Upper lobe of left lung (tissue), 6 donors: ENCODE measurements at regions not wholly inside any gene's neighbourhood (a gene's known extent, or its start where the extent isn't known, plus 50 kb on each side); places are given as distances from the start of the nearest gene placed in this dataset.

ENCODE experiments used
- ATAC-seq, 2 donors: fragments of 200-7000 bp; cut with Tn5 transposase; one replicate each; pipeline ENCODE4 v1.9.1; 2022; ENCODE audit warnings: mild to moderate bottlenecking in 2 of 2, moderate library complexity in 2 of 2; ENCODE audit not compliant: low FRiP score in 2 of 2
- DNase-seq, 2 donors: peaks; one replicate each; pipeline ENCODE4 v3.0.0-alpha.2; 2019 to 2020
- H3K27ac ChIP-seq, 4 donors: fragments of 200-600 bp; sonication (generic); one replicate each; pipeline ENCODE4 v1.5.1; 2016 to 2019
- H3K27me3 ChIP-seq, 4 donors: fragments of 200-600 bp; sonication (generic); one replicate each; pipeline ENCODE4 v1.5.1; 2017 to 2019
- H3K36me3 ChIP-seq, 4 donors: fragments of 200-600 bp; sonication (generic); one replicate each; pipeline ENCODE4 v1.5.1; 2016 to 2019
- H3K4me1 ChIP-seq, 4 donors: fragments of 200-600 bp; sonication (generic); one replicate each; pipeline ENCODE4 v1.5.1; 2018 to 2019
- H3K4me3 ChIP-seq, 4 donors: fragments of 200-600 bp; sonication (generic); one replicate each; pipeline ENCODE4 v1.5.1; 2017 to 2019; ENCODE audit warnings: mild to moderate bottlenecking in 2 of 4, moderate library complexity in 1 of 4
- H3K9me3 ChIP-seq, 4 donors: fragments of 200-600 bp; sonication (generic); one replicate each; pipeline ENCODE4 v1.5.1; 2018 to 2019
- CTCF ChIP-seq, 6 experiments: fragments of 450-650 bp in 4 of 6; fragments of 200-600 bp in 2 of 6; sonication (generic) in 2 of 6; IDR thresholded peaks; one replicate each; pipeline ENCODE4 v1.5.1; 2016 to 2019; ENCODE audit warnings: antibody characterized with exemption in 6 of 6
- EP300 ChIP-seq, 4 donors: sonication (generic); formaldehyde crosslinking; IDR thresholded peaks; one replicate each; pipeline ENCODE4 v1.5.1; 2017; ENCODE audit warnings: antibody characterized with exemption in 4 of 4, control low read depth in 2 of 4
- POLR2A ChIP-seq, 4 donors: fragments of 450-650 bp; IDR thresholded peaks; one replicate each; pipeline ENCODE4 v1.5.1; 2016 to 2017; ENCODE audit warnings: antibody characterized with exemption in 4 of 4, mild to moderate bottlenecking in 2 of 4
- POLR2AphosphoS5 ChIP-seq, 2 donors: sonication (generic); formaldehyde crosslinking; IDR thresholded peaks; one replicate each; pipeline ENCODE4 v1.5.1; 2017; ENCODE audit warnings: antibody characterized with exemption in 2 of 2
- WGBS, 2 donors: methylation state at CpG; one replicate each; pipeline ENCODE4 v1.1.5; 2017 to 2018; 5-methylcytosine and 5-hydroxymethylcytosine counted together
- donor health status: DM: no; HTN: no; CAD: no; lungs with moderate emphysema.
- donor health status: DM: no; HTN: yes; CAD: no; lungs with severe emphysema.

DNA sequence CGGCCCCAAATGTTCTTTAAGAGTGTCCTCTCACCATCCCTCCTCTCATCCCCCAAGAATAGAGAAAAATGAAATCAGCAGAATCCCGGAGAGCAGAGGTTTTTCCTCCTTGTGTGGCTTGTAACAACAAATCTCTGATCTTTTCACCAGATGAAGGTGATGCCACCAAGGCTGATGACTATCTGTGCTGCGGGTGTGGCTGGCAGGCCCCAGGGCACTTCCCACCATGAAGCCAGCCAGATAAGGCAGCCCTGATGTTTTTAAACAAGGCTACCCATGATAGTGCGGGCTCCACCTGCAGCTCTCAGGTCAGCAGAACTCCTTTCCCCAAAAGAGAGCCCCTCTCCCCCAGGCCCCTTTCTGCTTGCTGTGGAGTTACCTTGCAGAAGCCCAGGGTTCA is 58.0 kb upstream of the PARP11 start:
- WGBS, 2 donors: 74 to 84% methylated on average over 3 to 4 of the region's 4 CpGs
- Histone ChIP-seq H3K9me3 (no peaks in the 10 kb centered on the region), H3K36me3 (no peaks in the 10 kb centered on the region), H3K4me3 (no peak overlapping the region), H3K4me1 (no peaks in the 10 kb centered on the region), H3K27ac (no peak overlapping the region), H3K27me3 (no peaks in the 10 kb centered on the region)
- DNase-seq (no peak), ATAC-seq (no peak)
- TF ChIP-seq CTCF (IDR thresholded peaks at IDR 0.05): no peak
- TF ChIP-seq EP300 (IDR thresholded peaks at IDR 0.05): no peak
- TF ChIP-seq POLR2AphosphoS5 (IDR thresholded peaks at IDR 0.05): no peak
- no peak for TF ChIP-seq POLR2A (IDR thresholded peaks at IDR 0.05)

- WGBS, 2 donors: 79 to 83% methylated on average over 6 to 10 of the region's 10 CpGs
- Histone ChIP-seq H3K27ac (no peak overlapping the region), H3K27me3 (no peaks in the 10 kb centered on the region), H3K4me1 (no peaks in the 10 kb centered on the region), H3K9me3 (no peaks in the 10 kb centered on the region), H3K36me3 (no peaks in the 10 kb centered on the region), H3K4me3 (no peak overlapping the region)
- ATAC-seq: no peak
- TF ChIP-seq POLR2AphosphoS5 (IDR thresholded peaks at IDR 0.05): no peak
- TF ChIP-seq CTCF (IDR thresholded peaks at IDR 0.05): no peak
- TF ChIP-seq EP300 (IDR thresholded peaks at IDR 0.05): no peak
- TF ChIP-seq POLR2A (IDR thresholded peaks at IDR 0.05): no peak
- no peak for DNase-seq
Measured at GRCh38 chr12:3929875-3930615, 56.8 kb upstream of the PARP11 start.

DNA sequence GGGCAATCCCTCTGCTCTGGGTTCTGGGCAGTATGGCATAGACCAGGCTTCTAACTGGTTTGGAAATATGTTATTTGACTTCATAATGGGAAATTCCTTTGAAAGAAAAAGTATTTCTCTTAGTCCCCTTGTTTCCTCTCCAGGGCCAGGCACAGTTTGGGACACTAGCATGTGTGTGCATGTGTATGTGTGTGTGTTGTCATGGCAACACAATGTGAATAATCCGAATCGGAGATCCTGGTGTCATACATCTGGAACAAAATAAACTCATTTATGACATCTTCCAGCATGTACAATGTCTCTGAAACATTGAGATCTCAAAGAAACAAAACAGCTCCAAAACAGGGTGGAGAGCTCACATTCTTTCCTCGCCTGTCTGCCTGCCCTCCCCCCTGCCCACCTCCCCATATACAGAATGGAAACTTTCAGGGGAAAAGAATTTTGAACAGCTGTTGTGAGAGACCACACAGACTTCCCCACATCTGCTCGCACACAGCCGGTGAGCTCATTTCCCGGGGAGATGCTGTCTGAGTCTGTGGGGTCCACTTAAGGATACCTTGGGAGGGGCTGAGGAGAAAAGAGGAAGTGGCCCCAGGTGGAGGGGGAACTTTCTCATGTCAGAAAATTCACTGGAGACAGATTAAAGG is 55.5 kb upstream of the PARP11 start:
- TF ChIP-seq EP300 (IDR thresholded peaks at IDR 0.05) (no peak), POLR2A (IDR thresholded peaks at IDR 0.05) (no peak), POLR2AphosphoS5 (IDR thresholded peaks at IDR 0.05) (no peak), CTCF (IDR thresholded peaks at IDR 0.05) (no peak)
- Histone ChIP-seq H3K9me3 (no peaks in the 10 kb centered on the region), H3K36me3 (no peaks in the 10 kb centered on the region), H3K27me3 (no peaks in the 10 kb centered on the region), H3K4me1 (no peaks in the 10 kb centered on the region), H3K4me3 (no peak overlapping the region), H3K27ac (no peak overlapping the region)
- 19 to 21% methylated on average over 6 of the region's 6 CpGs for WGBS, 2 donors
- ATAC-seq (peak in 1 of 2 donors; percentile 39), DNase-seq (no peak)

- Histone ChIP-seq H3K27ac (no peak overlapping the region), H3K36me3 (no peaks in the 10 kb centered on the region), H3K9me3 (no peaks in the 10 kb centered on the region), H3K27me3 (no peaks in the 10 kb centered on the region), H3K4me3 (no peak overlapping the region), H3K4me1 (no peaks in the 10 kb centered on the region)
- WGBS, 2 donors: 92 to 100% methylated on average over 1 to 3 of the region's 3 CpGs
- DNase-seq (no peak), ATAC-seq (no peak)
- TF ChIP-seq CTCF (IDR thresholded peaks at IDR 0.05): no peak
- TF ChIP-seq POLR2A (IDR thresholded peaks at IDR 0.05): no peak
- TF ChIP-seq EP300 (IDR thresholded peaks at IDR 0.05): no peak
Measured at GRCh38 chr12:3925621-3926020, 52.4 kb upstream of the PARP11 start.

DNA sequence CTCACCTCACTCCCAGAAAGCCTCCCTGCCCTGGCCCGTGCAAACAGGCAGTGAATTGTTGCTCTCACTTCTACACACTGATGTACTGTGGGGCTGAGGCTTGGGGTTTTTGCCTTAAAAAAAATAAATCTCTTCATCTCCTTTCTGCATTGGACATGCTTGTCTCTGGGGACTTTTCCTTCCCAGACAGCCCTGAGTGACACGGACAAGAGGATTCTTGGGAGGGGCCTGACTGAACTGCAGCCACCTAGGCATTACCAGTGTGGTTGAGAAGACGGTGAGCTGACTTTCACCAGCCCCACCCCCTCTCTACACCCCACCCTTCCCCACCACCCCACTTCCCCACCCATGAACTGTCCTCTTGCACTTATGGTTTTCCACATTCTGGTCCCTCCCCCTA is 51.6 kb upstream of the PARP11 start:
- Histone ChIP-seq H3K4me3 (no peak overlapping the region), H3K27ac (no peak overlapping the region), H3K27me3 (no peaks in the 10 kb centered on the region), H3K4me1 (no peaks in the 10 kb centered on the region), H3K9me3 (no peaks in the 10 kb centered on the region), H3K36me3 (no peaks in the 10 kb centered on the region)
- WGBS, 2 donors: 48 to 55% methylated on average over 3 of the region's 3 CpGs
- DNase-seq (no peak), ATAC-seq (no peak)
- TF ChIP-seq POLR2A (IDR thresholded peaks at IDR 0.05) (no peak), CTCF (IDR thresholded peaks at IDR 0.05) (no peak), EP300 (IDR thresholded peaks at IDR 0.05) (no peak), POLR2AphosphoS5 (IDR thresholded peaks at IDR 0.05) (no peak)
